ENCODE measurements at regions not wholly inside any gene's neighbourhood (a gene's known extent, or its start where the extent isn't known, plus 50 kb on each side); places are given as distances from the start of the nearest gene placed in this dataset.

DNA sequence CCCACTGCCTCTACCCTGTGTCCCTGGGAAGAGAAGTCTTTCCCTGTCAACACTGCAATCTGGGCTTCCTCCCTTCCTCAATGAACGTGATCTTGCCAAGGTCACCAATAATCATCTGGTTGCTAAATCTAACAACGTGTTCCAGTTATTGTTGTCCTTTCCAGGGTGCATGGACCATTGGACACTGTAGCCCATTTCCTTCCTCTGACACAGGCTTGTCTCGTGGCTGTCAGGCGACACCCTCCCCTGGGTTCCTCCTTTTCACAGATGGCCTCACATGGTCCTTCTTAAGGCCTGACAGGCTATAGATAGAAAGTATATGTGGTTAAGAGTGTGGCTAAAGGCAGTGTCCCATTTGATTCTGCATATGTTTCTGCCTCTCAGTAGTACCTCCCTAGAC lies 67.7 kb upstream of the STARD13 start:
- TF ChIP-seq CTCF (IDR thresholded peaks at IDR 0.05), result no peak
- no peak for TF ChIP-seq POLR2A (IDR thresholded peaks at IDR 0.05)
- no peak for TF ChIP-seq POLR2AphosphoS5 (IDR thresholded peaks at IDR 0.05)
